GM12892 (cell line): ENCODE measurements at regions not wholly inside any gene's neighbourhood (a gene's known extent, or its start where the extent isn't known, plus 50 kb on each side); places are given as distances from the start of the nearest gene placed in this dataset.
"Not testable (repeated sequence)": the region's sequence is repeated elsewhere in the genome, so short reads cannot be mapped to it uniquely, and the experiment has no call there.

Source experiments
- DNase-seq: peaks from one replicate; pipeline ENCODE4 v3.0.0; 2011; ENCODE audit not compliant: insufficient read length
- FAIRE-seq: peaks from 2 replicates; lab custom pipeline; 2011; peaks lifted over from hg19 to GRCh38; lab: Jason Lieb, UNC
- POLR2A ChIP-seq: IDR thresholded peaks from 2 replicates; pipeline ENCODE4 v1.6.1; 2011; ENCODE audit warnings: low read depth, low read length, control low read depth
- POLR2AphosphoS5 ChIP-seq: IDR thresholded peaks from 2 replicates; pipeline ENCODE4 v1.6.1; 2011; ENCODE audit warnings: low read depth, low read length, control low read depth
- TAF1 ChIP-seq: IDR thresholded peaks from 2 replicates; pipeline ENCODE4 v1.6.1; 2011; ENCODE audit warnings: low read depth, mild to moderate bottlenecking, control low read depth, low read length, borderline replicate concordance

GRCh38 chr15:89021224-89021623, 67.0 kb upstream of the ABHD2 start:
- FAIRE-seq (no peak), DNase-seq (no peak)
- TF ChIP-seq TAF1 (no peak), POLR2A (no peak), POLR2AphosphoS5 (no peak)

- FAIRE-seq, DNase-seq: not testable (repeated sequence)
Measured at GRCh38 chr15:89021886-89022285, 66.4 kb upstream of the ABHD2 start.

GRCh38 chr15:89023311-89023961, 64.8 kb upstream of the ABHD2 start:
- DNase-seq (no peak), FAIRE-seq (no peak)
- TF ChIP-seq POLR2A: no peak

- FAIRE-seq: no peak
- no peak for DNase-seq
- TF ChIP-seq POLR2AphosphoS5: no peak
- TF ChIP-seq TAF1: no peak
- TF ChIP-seq POLR2A: no peak
Measured at GRCh38 chr15:89024418-89024817, 63.8 kb upstream of the ABHD2 start.

- TF ChIP-seq POLR2AphosphoS5 (no peak), POLR2A (no peak)
- DNase-seq (no peak), FAIRE-seq (no peak)
Measured at GRCh38 chr15:89026167-89026566, 62.1 kb upstream of the ABHD2 start.

GRCh38 chr15:89028036-89028435, 60.2 kb upstream of the ABHD2 start:
- TF ChIP-seq TAF1: no peak
- no peak for TF ChIP-seq POLR2AphosphoS5
- no peak for TF ChIP-seq POLR2A
- no peak for FAIRE-seq

GRCh38 chr15:89030311-89030710, 57.9 kb upstream of the ABHD2 start:
- FAIRE-seq (no peak), DNase-seq (no peak)

More at GRCh38 chr15:89028036-89028435, 60.2 kb upstream of the ABHD2 start:
- no peak for DNase-seq

GRCh38 chr15:89031637-89032285, 56.5 kb upstream of the ABHD2 start:
- FAIRE-seq, DNase-seq: not testable (repeated sequence)

More at GRCh38 chr15:89030311-89030710, 57.9 kb upstream of the ABHD2 start:
- no peak for TF ChIP-seq TAF1
- TF ChIP-seq POLR2AphosphoS5: no peak
- TF ChIP-seq POLR2A: no peak

- FAIRE-seq (no peak), DNase-seq (no peak)
- TF ChIP-seq POLR2A: no peak
- TF ChIP-seq TAF1: no peak
- no peak for TF ChIP-seq POLR2AphosphoS5
Measured at GRCh38 chr15:89034305-89034704, 54.0 kb upstream of the ABHD2 start.

- DNase-seq (no peak), FAIRE-seq (no peak)
- no peak for TF ChIP-seq POLR2AphosphoS5
- TF ChIP-seq TAF1: no peak
- no peak for TF ChIP-seq POLR2A
Measured at GRCh38 chr15:89035150-89035549, 53.1 kb upstream of the ABHD2 start.

- TF ChIP-seq TAF1: no peak
- TF ChIP-seq POLR2A: no peak
- TF ChIP-seq POLR2AphosphoS5: no peak
- no peak for DNase-seq
- no peak for FAIRE-seq
Measured at GRCh38 chr15:89035658-89036057, 52.6 kb upstream of the ABHD2 start.

GRCh38 chr15:89038146-89038545, 50.1 kb upstream of the ABHD2 start:
- no peak for TF ChIP-seq POLR2A
- no peak for TF ChIP-seq TAF1
- TF ChIP-seq POLR2AphosphoS5: no peak
- FAIRE-seq: no peak
- DNase-seq: no peak
